Transverse colon (tissue), 4 donors: ENCODE measurements at regions not wholly inside any gene's neighbourhood (a gene's known extent, or its start where the extent isn't known, plus 50 kb on each side); places are given as distances from the start of the nearest gene placed in this dataset.

Experiments used
- POLR2AphosphoS5 ChIP-seq, 3 donors: sonication (generic); formaldehyde crosslinking; IDR thresholded peaks; one replicate each; pipeline ENCODE4 v1.6.1; 2016; ENCODE audit warnings: antibody characterized with exemption in 3 of 3
- TF ChIP-seq, protein P1 (sequence below), 5 experiments: fragments of 200-600 bp in 3 of 5; fragments of 450-650 bp in 2 of 5; sonication (generic) in 3 of 5; IDR thresholded peaks; 1 replicate in 2 of 5; 2 replicates in 3 of 5; pipeline ENCODE4 v1.5.1; 2016 to 2017; ENCODE audit warnings: antibody characterized with exemption in 5 of 5, inconsistent platforms in 3 of 5, mild to moderate bottlenecking in 2 of 5, moderate library complexity in 1 of 5

DNA sequence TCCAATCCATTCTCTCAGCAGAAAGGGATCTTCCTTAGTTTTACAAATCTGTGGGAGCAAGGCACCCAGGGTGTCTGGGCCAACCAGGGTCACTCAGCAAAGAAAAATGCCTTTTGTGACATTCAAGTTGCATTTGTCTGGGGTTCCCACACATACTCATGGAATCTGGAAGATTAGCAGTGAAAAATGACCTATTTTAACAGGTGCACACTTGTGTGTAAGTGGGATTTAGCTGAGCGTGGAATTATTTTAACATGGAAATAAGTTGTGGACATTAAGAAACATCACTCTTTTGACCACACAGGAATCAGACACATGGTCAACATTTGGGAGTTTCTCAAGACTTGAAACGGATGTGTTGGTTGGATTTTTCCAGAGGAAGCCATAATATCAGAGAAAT is 234.9 kb downstream of the OPA1 start:
- TF ChIP-seq, protein P1, sequence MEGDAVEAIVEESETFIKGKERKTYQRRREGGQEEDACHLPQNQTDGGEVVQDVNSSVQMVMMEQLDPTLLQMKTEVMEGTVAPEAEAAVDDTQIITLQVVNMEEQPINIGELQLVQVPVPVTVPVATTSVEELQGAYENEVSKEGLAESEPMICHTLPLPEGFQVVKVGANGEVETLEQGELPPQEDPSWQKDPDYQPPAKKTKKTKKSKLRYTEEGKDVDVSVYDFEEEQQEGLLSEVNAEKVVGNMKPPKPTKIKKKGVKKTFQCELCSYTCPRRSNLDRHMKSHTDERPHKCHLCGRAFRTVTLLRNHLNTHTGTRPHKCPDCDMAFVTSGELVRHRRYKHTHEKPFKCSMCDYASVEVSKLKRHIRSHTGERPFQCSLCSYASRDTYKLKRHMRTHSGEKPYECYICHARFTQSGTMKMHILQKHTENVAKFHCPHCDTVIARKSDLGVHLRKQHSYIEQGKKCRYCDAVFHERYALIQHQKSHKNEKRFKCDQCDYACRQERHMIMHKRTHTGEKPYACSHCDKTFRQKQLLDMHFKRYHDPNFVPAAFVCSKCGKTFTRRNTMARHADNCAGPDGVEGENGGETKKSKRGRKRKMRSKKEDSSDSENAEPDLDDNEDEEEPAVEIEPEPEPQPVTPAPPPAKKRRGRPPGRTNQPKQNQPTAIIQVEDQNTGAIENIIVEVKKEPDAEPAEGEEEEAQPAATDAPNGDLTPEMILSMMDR (IDR thresholded peaks at IDR 0.05): no peak
- TF ChIP-seq POLR2AphosphoS5 (IDR thresholded peaks at IDR 0.05): no peak
